ENCODE measurements at regions not wholly inside any gene's neighbourhood (a gene's known extent, or its start where the extent isn't known, plus 50 kb on each side); places are given as distances from the start of the nearest gene placed in this dataset.

GRCh38 chr6:4322134-4322845 lies 186.9 kb upstream of the ECI2 start:
- no peak for TF ChIP-seq FOXP2 (optimal IDR thresholded peaks at IDR 0.05; ENCODE audit: borderline replicate concordance, extremely low read depth, extremely low read length, insufficient read depth)
- TF ChIP-seq TAF1 (IDR thresholded peaks at IDR 0.05; ENCODE audit: borderline replicate concordance, insufficient read depth, low read length) = no peak
- TF ChIP-seq SIN3A (IDR thresholded peaks at IDR 0.05; ENCODE audit: borderline replicate concordance, insufficient read depth, low read length) = no peak
- TF ChIP-seq REST (IDR thresholded peaks at IDR 0.05; ENCODE audit: insufficient read depth in 1 of 2, low read depth in 2 of 2, low read length in 2 of 2) = no peak
- TF ChIP-seq POLR2AphosphoS5 (IDR thresholded peaks at IDR 0.05; ENCODE audit: low read depth, low read length) = no peak

- TF ChIP-seq POLR2AphosphoS5 (IDR thresholded peaks at IDR 0.05; ENCODE audit: low read depth, low read length) = no peak
- TF ChIP-seq REST (IDR thresholded peaks at IDR 0.05; ENCODE audit: insufficient read depth in 1 of 2, low read depth in 2 of 2, low read length in 2 of 2) = no peak
- no peak for TF ChIP-seq TAF1 (IDR thresholded peaks at IDR 0.05; ENCODE audit: borderline replicate concordance, insufficient read depth, low read length)
- no peak for TF ChIP-seq FOXP2 (optimal IDR thresholded peaks at IDR 0.05; ENCODE audit: borderline replicate concordance, extremely low read depth, extremely low read length, insufficient read depth)
- TF ChIP-seq SIN3A (IDR thresholded peaks at IDR 0.05; ENCODE audit: borderline replicate concordance, insufficient read depth, low read length) = no peak
These were observed 185.5 kb upstream of the ECI2 start for GRCh38 chr6:4320860-4321259.

GRCh38 chr6:4319981-4320683 lies 184.8 kb upstream of the ECI2 start:
- TF ChIP-seq SIN3A (IDR thresholded peaks at IDR 0.05; ENCODE audit: borderline replicate concordance, insufficient read depth, low read length) = peak; percentile 60; the same call in 1 of the 2 replicates
- no peak for TF ChIP-seq TAF1 (IDR thresholded peaks at IDR 0.05; ENCODE audit: borderline replicate concordance, insufficient read depth, low read length)
- TF ChIP-seq POLR2AphosphoS5 (IDR thresholded peaks at IDR 0.05; ENCODE audit: low read depth, low read length) = 0 out of 2 replicates have a peak, but pooled peaks have one; percentile 28
- TF ChIP-seq REST (IDR thresholded peaks at IDR 0.05; ENCODE audit: insufficient read depth in 1 of 2, low read depth in 2 of 2, low read length in 2 of 2) = peak in 1 of 2 experiments; percentile 63; a peak in 1 of 4 replicates
- TF ChIP-seq FOXP2 (optimal IDR thresholded peaks at IDR 0.05; ENCODE audit: borderline replicate concordance, extremely low read depth, extremely low read length, insufficient read depth) = no peak

- TF ChIP-seq SIN3A (IDR thresholded peaks at IDR 0.05; ENCODE audit: borderline replicate concordance, insufficient read depth, low read length) (no peak), REST (IDR thresholded peaks at IDR 0.05; ENCODE audit: insufficient read depth in 1 of 2, low read depth in 2 of 2, low read length in 2 of 2) (no peak), POLR2AphosphoS5 (IDR thresholded peaks at IDR 0.05; ENCODE audit: low read depth, low read length) (no peak), TAF1 (IDR thresholded peaks at IDR 0.05; ENCODE audit: borderline replicate concordance, insufficient read depth, low read length) (no peak), FOXP2 (optimal IDR thresholded peaks at IDR 0.05; ENCODE audit: borderline replicate concordance, extremely low read depth, extremely low read length, insufficient read depth) (no peak)
These were observed 182.9 kb upstream of the ECI2 start for GRCh38 chr6:4318321-4318720.

Measured in PFSK-1 (cell line).